Hepatocyte (in vitro differentiated cells): ENCODE measurements at regions not wholly inside any gene's neighbourhood (a gene's known extent, or its start where the extent isn't known, plus 50 kb on each side); places are given as distances from the start of the nearest gene placed in this dataset.
"Not testable (repeated sequence)": the region's sequence is repeated elsewhere in the genome, so short reads cannot be mapped to it uniquely, and the experiment has no call there.

Source experiments
- DNase-seq: peaks from one replicate; pipeline ENCODE4 v3.0.0-alpha.2; 2016; ENCODE audit warnings: low spot score
- H2AFZ ChIP-seq: fragments of 200-600 bp; sonication (generic); 2 replicates; pipeline ENCODE4 v1.6.0; 2016; ENCODE audit warnings: antibody characterized with exemption, mild to moderate bottlenecking
- H3K27ac ChIP-seq: fragments of 200-600 bp; sonication (generic); 2 replicates; pipeline ENCODE4 v1.5.1; 2016; ENCODE audit warnings: mild to moderate bottlenecking
- H3K27me3 ChIP-seq: fragments of 200-600 bp; sonication (generic); 2 replicates; pipeline ENCODE4 v1.6.1; 2016
- H3K36me3 ChIP-seq: fragments of 200-600 bp; sonication (generic); replicated peaks from 2 replicates; pipeline ENCODE4 v1.5.1; 2016; ENCODE audit warnings: low read depth; ENCODE audit not compliant: insufficient read depth
- H3K4me1 ChIP-seq: fragments of 200-600 bp; sonication (generic); 2 replicates; pipeline ENCODE4 v1.5.1; 2016; ENCODE audit warnings: mild to moderate bottlenecking, moderate library complexity; ENCODE audit not compliant: insufficient read depth
- H3K4me2 ChIP-seq: fragments of 200-600 bp; sonication (generic); 2 replicates; pipeline ENCODE4 v1.6.0; 2016
- H3K4me3 ChIP-seq: fragments of 200-600 bp; sonication (generic); 2 replicates; pipeline ENCODE4 v1.5.1; 2016; ENCODE audit warnings: mild to moderate bottlenecking
- H3K79me2 ChIP-seq: fragments of 200-600 bp; sonication (generic); 2 replicates; pipeline ENCODE4 v1.6.0; 2017; ENCODE audit warnings: mild to moderate bottlenecking
- H3K9me2 ChIP-seq: fragments of 200-600 bp; sonication (generic); replicated peaks from 2 replicates; pipeline ENCODE4 v1.6.0; 2017; ENCODE audit warnings: mild to moderate bottlenecking; ENCODE audit not compliant: insufficient read depth
- H3K9me3 ChIP-seq: fragments of 200-600 bp; sonication (generic); 2 replicates; pipeline ENCODE4 v1.5.1; 2016; ENCODE audit warnings: low read depth, mild to moderate bottlenecking
- H4K20me1 ChIP-seq: fragments of 200-600 bp; sonication (generic); 2 replicates; pipeline ENCODE4 v1.6.0; 2016; ENCODE audit warnings: mild to moderate bottlenecking; ENCODE audit not compliant: insufficient read depth, poor library complexity, severe bottlenecking
- CTCF ChIP-seq: fragments of 200-600 bp; sonication (generic); IDR thresholded peaks from 2 replicates; pipeline ENCODE4 v1.5.1; 2016; ENCODE audit warnings: antibody characterized with exemption, mild to moderate bottlenecking; ENCODE audit not compliant: poor library complexity
- EZH2 ChIP-seq: fragments of 200-600 bp; sonication (generic); IDR thresholded peaks from 2 replicates; pipeline ENCODE4 v1.6.1; 2016; ENCODE audit warnings: antibody characterized with exemption, mild to moderate bottlenecking, borderline replicate concordance
- EZH2phosphoT487 ChIP-seq: fragments of 200-600 bp; sonication (generic); IDR thresholded peaks from one replicate; pipeline ENCODE4 v1.6.1; 2018; ENCODE audit warnings: antibody characterized with exemption, mild to moderate bottlenecking, low read depth, moderate library complexity; ENCODE audit not compliant: unreplicated experiment, severe bottlenecking
- WGBS: methylation state at CpG from one replicate; pipeline ENCODE4 v1.1.6; 2016; ENCODE audit warnings: low lambda C conversion rate; ENCODE audit errors: missing lambda C conversion rate; 5-methylcytosine and 5-hydroxymethylcytosine counted together

GRCh38 chr17:33927732-33928133, 327.4 kb upstream of the CCL2 start:
- WGBS: 50% methylated on average over 3 of the region's 3 CpGs
- H3K9me2 ChIP-seq: no peaks in the 10 kb centered on the region
- H3K36me3 ChIP-seq: no peaks in the 10 kb centered on the region
- peaks cover 9% of the 10 kb centered on the region for H3K27me3 ChIP-seq
- no peak overlapping the region for H3K4me2 ChIP-seq
- DNase-seq: no peak
- H3K79me2 ChIP-seq: no peaks in the 10 kb centered on the region
- H2AFZ ChIP-seq: no peak overlapping the region
- H3K4me1 ChIP-seq: peaks cover 8% of the 10 kb centered on the region
- no peak overlapping the region for H3K27ac ChIP-seq
- H3K4me3 ChIP-seq: no peak overlapping the region
- no peaks in the 10 kb centered on the region for H4K20me1 ChIP-seq
- TF ChIP-seq EZH2phosphoT487 (no peak), EZH2 (no peak), CTCF (peak; percentile 36)
- H3K9me3 ChIP-seq: no peaks in the 10 kb centered on the region

DNA sequence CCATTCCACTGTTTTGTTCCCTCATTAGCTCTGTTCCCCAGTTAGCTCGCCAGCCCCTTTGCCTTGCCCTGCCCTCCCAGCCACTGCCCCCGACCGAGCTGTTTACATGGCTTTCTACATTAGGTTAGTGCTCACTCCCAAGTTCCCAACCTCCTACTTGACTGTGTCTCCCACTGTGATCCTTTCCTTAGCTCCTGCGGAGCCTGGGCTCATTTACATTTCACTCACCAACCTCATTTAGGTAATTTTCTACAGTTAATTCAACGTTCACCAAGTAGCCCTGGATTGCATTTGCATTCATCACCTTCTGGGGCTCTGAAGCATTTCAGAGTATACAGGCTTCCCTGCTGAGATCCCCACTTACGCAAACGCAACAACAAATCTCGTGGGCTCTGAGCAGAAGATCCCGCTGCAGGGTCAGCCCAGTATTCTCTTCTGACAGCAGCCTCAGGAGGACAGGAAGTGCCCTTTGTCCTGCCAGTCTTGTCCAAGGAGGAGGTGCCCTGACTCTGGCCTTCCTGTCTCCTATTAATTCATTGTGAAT, 325.8 kb upstream of the CCL2 start:
- Histone ChIP-seq H4K20me1 (no peaks in the 10 kb centered on the region), H3K27ac (no peak overlapping the region), H3K4me1 (peaks cover 8% of the 10 kb centered on the region), H2AFZ (no peak overlapping the region), H3K27me3 (no peaks in the 10 kb centered on the region), H3K9me3 (no peaks in the 10 kb centered on the region), H3K79me2 (no peaks in the 10 kb centered on the region), H3K9me2 (no peaks in the 10 kb centered on the region), H3K36me3 (no peaks in the 10 kb centered on the region), H3K4me3 (no peak overlapping the region), H3K4me2 (no peak overlapping the region)
- TF ChIP-seq EZH2: no peak
- no peak for TF ChIP-seq CTCF
- no peak for TF ChIP-seq EZH2phosphoT487
- 41% methylated on average over 9 of the region's 9 CpGs for WGBS
- no peak for DNase-seq

DNA sequence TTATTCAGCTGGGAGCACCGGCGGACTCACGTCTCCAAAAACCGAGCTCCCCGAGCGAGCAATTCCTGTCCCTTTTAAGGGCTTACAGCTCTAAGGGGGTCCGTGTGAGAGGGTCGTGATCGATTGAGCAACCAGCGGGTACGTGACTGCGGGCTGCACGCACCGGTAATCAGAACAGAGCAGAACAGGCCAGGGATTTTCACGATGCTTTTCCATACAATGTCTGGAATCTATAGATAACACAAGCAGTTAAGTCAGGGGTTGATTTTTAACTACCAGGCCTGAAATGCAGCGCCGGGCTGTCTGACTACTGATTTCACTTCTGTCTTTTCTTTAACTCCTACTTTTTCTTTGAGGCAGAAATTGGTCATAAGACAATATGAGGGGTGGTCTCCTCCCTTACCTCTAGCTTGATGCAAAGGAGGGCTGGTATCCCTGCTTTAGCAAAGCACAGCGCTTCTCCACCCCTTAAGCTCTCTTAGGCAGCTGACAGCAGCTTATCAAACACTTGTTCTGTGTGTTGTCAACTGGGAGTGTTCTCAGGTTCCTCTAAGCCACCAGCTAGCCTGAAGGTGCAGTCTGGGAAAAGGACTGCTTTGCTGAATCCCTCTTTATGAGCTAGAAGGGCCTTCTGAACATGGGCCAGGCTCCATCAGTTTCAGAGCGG, 323.8 kb upstream of the CCL2 start:
- not testable (repeated sequence) for H4K20me1 ChIP-seq, H3K9me3 ChIP-seq, H3K9me2 ChIP-seq, H3K27me3 ChIP-seq, H3K4me1 ChIP-seq, H3K36me3 ChIP-seq, H3K79me2 ChIP-seq, H3K4me3 ChIP-seq
- Histone ChIP-seq H3K4me2 (peak overlapping the region; percentile 62), H3K27ac (peak overlapping the region; percentile 52), H2AFZ (peak overlapping the region; percentile 67)
- DNase-seq: peak; percentile 24
- 38% methylated on average over 19 of the region's 19 CpGs for WGBS

DNA sequence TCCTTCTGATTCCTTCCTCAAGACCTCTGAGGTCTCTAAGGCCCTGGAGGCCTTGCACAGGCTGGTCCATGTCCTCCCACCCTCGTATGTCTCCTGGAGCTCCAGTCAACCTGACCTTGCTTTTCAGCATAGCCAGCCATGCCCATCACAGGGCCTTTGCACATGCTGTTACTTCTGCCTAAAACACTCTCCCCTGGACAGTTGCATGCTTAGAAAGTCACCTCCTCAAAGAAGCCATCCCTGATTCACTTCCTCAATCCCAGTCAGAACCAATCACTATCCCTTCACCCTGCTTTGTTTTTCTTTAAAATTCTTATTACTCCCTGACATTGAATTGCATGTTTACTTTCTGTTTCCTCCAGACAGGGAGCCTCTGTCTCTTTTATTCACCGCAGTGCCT, 322.1 kb upstream of the CCL2 start:
- DNase-seq: no peak
- H3K4me2 ChIP-seq: no peak overlapping the region
- H3K9me2 ChIP-seq: no peaks in the 10 kb centered on the region
- no peaks in the 10 kb centered on the region for H3K36me3 ChIP-seq
- H3K4me3 ChIP-seq: no peak overlapping the region
- no peaks in the 10 kb centered on the region for H3K27me3 ChIP-seq
- H3K79me2 ChIP-seq: no peaks in the 10 kb centered on the region
- no peaks in the 10 kb centered on the region for H4K20me1 ChIP-seq
- no peak for TF ChIP-seq EZH2
- TF ChIP-seq CTCF: no peak
- TF ChIP-seq EZH2phosphoT487: no peak
- no peak overlapping the region for H3K27ac ChIP-seq
- H3K4me1 ChIP-seq: peaks cover 8% of the 10 kb centered on the region
- no peaks in the 10 kb centered on the region for H3K9me3 ChIP-seq
- 85% methylated on average over 2 of the region's 2 CpGs for WGBS
- no peak overlapping the region for H2AFZ ChIP-seq
